HG03196 (cell line): ENCODE measurements at regions not wholly inside any gene's neighbourhood (a gene's known extent, or its start where the extent isn't known, plus 50 kb on each side); places are given as distances from the start of the nearest gene placed in this dataset.
"Not testable (repeated sequence)": the region's sequence is repeated elsewhere in the genome, so short reads cannot be mapped to it uniquely, and the experiment has no call there.

Experiments
- ATAC-seq: cut with Tn5 transposase; IDR thresholded peaks from one replicate; pipeline ENCODE4 v1.9.1; 2021; ENCODE audit not compliant: unreplicated experiment

GRCh38 chr5:153939101-153939500 lies 99.6 kb downstream of the FAM114A2 start:
- no peak for ATAC-seq

- ATAC-seq: no peak
Observed at GRCh38 chr5:153938191-153938842, 100.4 kb downstream of the FAM114A2 start.

- ATAC-seq: no peak
Observed at GRCh38 chr5:153937661-153938060, 101.0 kb downstream of the FAM114A2 start.

GRCh38 chr5:153935151-153935550 lies 103.6 kb downstream of the FAM114A2 start:
- not testable (repeated sequence) for ATAC-seq

- ATAC-seq: no peak
Observed at GRCh38 chr5:153926201-153926600, 112.5 kb downstream of the FAM114A2 start.

GRCh38 chr5:153919161-153919560 lies 119.5 kb downstream of the FAM114A2 start:
- ATAC-seq: no peak

GRCh38 chr5:153907170-153907775 lies 131.4 kb downstream of the FAM114A2 start:
- ATAC-seq: no peak

GRCh38 chr5:153905219-153905618 lies 133.5 kb downstream of the FAM114A2 start:
- no peak for ATAC-seq

GRCh38 chr5:153903321-153903720 lies 135.4 kb downstream of the FAM114A2 start:
- no peak for ATAC-seq

- no peak for ATAC-seq
Observed at GRCh38 chr5:153902016-153902415, 136.7 kb downstream of the FAM114A2 start.

- no peak for ATAC-seq
Observed at GRCh38 chr5:153901449-153901848, 137.3 kb downstream of the FAM114A2 start.

- no peak for ATAC-seq
Observed at GRCh38 chr5:153900703-153901395, 137.9 kb downstream of the FAM114A2 start.

GRCh38 chr5:153899746-153900145 lies 139.0 kb downstream of the FAM114A2 start:
- ATAC-seq: no peak

GRCh38 chr5:153896701-153897100 lies 142.0 kb downstream of the FAM114A2 start:
- peak; percentile 94 for ATAC-seq

- no peak for ATAC-seq
Observed at GRCh38 chr5:153896117-153896516, 142.6 kb downstream of the FAM114A2 start.

GRCh38 chr5:153895266-153895665 lies 143.4 kb downstream of the FAM114A2 start:
- ATAC-seq: no peak

- no peak for ATAC-seq
Observed at GRCh38 chr5:153893817-153894216, 144.9 kb downstream of the FAM114A2 start.

GRCh38 chr5:153891394-153891793 lies 147.3 kb downstream of the FAM114A2 start:
- no peak for ATAC-seq

GRCh38 chr5:153888781-153889180 lies 149.9 kb downstream of the FAM114A2 start:
- ATAC-seq: no peak

- ATAC-seq: no peak
Observed at GRCh38 chr5:153885141-153885540, 153.6 kb downstream of the FAM114A2 start.

- no peak for ATAC-seq
Observed at GRCh38 chr5:153884612-153884957, 154.1 kb downstream of the FAM114A2 start.

- ATAC-seq: no peak
Observed at GRCh38 chr5:153883854-153884611, 154.7 kb downstream of the FAM114A2 start.
